Endodermal cell (in vitro differentiated cells): ENCODE measurements at regions not wholly inside any gene's neighbourhood (a gene's known extent, or its start where the extent isn't known, plus 50 kb on each side); places are given as distances from the start of the nearest gene placed in this dataset.

ENCODE experiments used
- DNase-seq: peaks from one replicate; pipeline ENCODE4 v3.0.0-alpha.2; 2017
- H3K27ac ChIP-seq: 2 replicates; pipeline ENCODE4 v1.5.1; 2013; ENCODE audit warnings: mild to moderate bottlenecking, low read depth, low read length, moderate library complexity
- H3K27me3 ChIP-seq: 2 replicates; pipeline ENCODE4 v1.6.1; 2013; ENCODE audit warnings: mild to moderate bottlenecking, low read length, moderate library complexity; ENCODE audit not compliant: insufficient read depth, control insufficient read depth, poor library complexity, severe bottlenecking
- H3K36me3 ChIP-seq: 2 replicates; pipeline ENCODE4 v1.7.0; 2013; ENCODE audit warnings: mild to moderate bottlenecking, low read length, moderate library complexity; ENCODE audit not compliant: control insufficient read depth, insufficient read depth
- H3K4me1 ChIP-seq: one replicate; pipeline ENCODE4 v1.7.0; 2013; ENCODE audit warnings: low read length; ENCODE audit not compliant: control insufficient read depth, insufficient read depth
- H3K4me3 ChIP-seq: 2 replicates; pipeline ENCODE4 v1.5.1; 2013; ENCODE audit warnings: mild to moderate bottlenecking, low read length, moderate library complexity
- H3K9ac ChIP-seq: 2 replicates; pipeline ENCODE4 v1.6.1; 2013; ENCODE audit warnings: mild to moderate bottlenecking, low read length, moderate library complexity; ENCODE audit not compliant: poor library complexity, severe bottlenecking; ENCODE audit errors: extremely low read depth
- H3K9me3 ChIP-seq: 2 replicates; pipeline ENCODE4 v1.6.1; 2013; ENCODE audit warnings: mild to moderate bottlenecking, low read length, moderate library complexity; ENCODE audit not compliant: control insufficient read depth
- H3K27ac Mint-ChIP-seq: 2 replicates; pipeline ENCODE4 v1.8.0; 2020; ENCODE audit warnings: mixed read lengths
- H3K27me3 Mint-ChIP-seq: 2 replicates; pipeline ENCODE4 v1.8.0; 2021; ENCODE audit warnings: mild to moderate bottlenecking, mixed read lengths; ENCODE audit not compliant: insufficient read depth
- H3K36me3 Mint-ChIP-seq: 2 replicates; pipeline ENCODE4 v1.8.0; 2020; ENCODE audit warnings: low read depth, mixed read lengths
- H3K4me1 Mint-ChIP-seq: 2 replicates; pipeline ENCODE4 v1.8.0; 2020; ENCODE audit warnings: mixed read lengths
- H3K4me3 Mint-ChIP-seq: 2 replicates; pipeline ENCODE4 v1.8.0; 2020; ENCODE audit warnings: mild to moderate bottlenecking, moderate library complexity, mixed read lengths
- H3K9me3 Mint-ChIP-seq: 2 replicates; pipeline ENCODE4 v1.8.0; 2020; ENCODE audit warnings: mild to moderate bottlenecking, mixed read lengths
- CTCF ChIP-seq: fragments of 200-600 bp; sonication (generic); conservative IDR thresholded peaks from 2 replicates; pipeline ENCODE4 v1.5.0; 2021; ENCODE audit warnings: antibody characterized with exemption, mild to moderate bottlenecking
- WGBS, 2 experiments: methylation state at CpG; one replicate each; pipeline versions ENCODE4 v1.1.5 to v1.1.7; 2013; ENCODE audit warnings: missing lambda C conversion rate in 2 of 2, mixed read lengths in 1 of 2; ENCODE audit not compliant: insufficient coverage in 1 of 2, insufficient read length in 1 of 2; 5-methylcytosine and 5-hydroxymethylcytosine counted together

- Histone ChIP-seq H3K4me1 (no peaks in the 10 kb centered on the region), H3K27me3 (no peaks in the 10 kb centered on the region), H3K9ac (no peak overlapping the region), H3K9me3 (peaks cover 21% of the 10 kb centered on the region), H3K36me3 (no peaks in the 10 kb centered on the region), H3K4me3 (no peak overlapping the region), H3K27ac (no peak overlapping the region)
- Mint-ChIP-seq H3K36me3 (peaks cover 3% of the 10 kb centered on the region), H3K27me3 (no peaks in the 10 kb centered on the region), H3K27ac (no peak overlapping the region), H3K4me3 (no peak overlapping the region), H3K9me3 (peaks cover 30% of the 10 kb centered on the region), H3K4me1 (no peaks in the 10 kb centered on the region)
- 88 to 89% methylated on average over 2 to 3 of the region's 3 CpGs for WGBS, 2 experiments
- no peak for DNase-seq
- no peak for TF ChIP-seq CTCF
These were observed 147.0 kb upstream of the FMN2 start for GRCh38 chr1:239944666-239945065.

GRCh38 chr1:239947801-239948200, 143.9 kb upstream of the FMN2 start:
- H3K4me1 Mint-ChIP-seq, result no peaks in the 10 kb centered on the region
- peaks cover 20% of the 10 kb centered on the region for H3K9me3 Mint-ChIP-seq
- H3K27ac Mint-ChIP-seq, result no peak overlapping the region
- Histone ChIP-seq H3K27me3 (no peaks in the 10 kb centered on the region), H3K27ac (no peak overlapping the region), H3K4me3 (no peak overlapping the region), H3K9me3 (peaks cover 11% of the 10 kb centered on the region), H3K9ac (no peak overlapping the region), H3K4me1 (no peaks in the 10 kb centered on the region), H3K36me3 (no peaks in the 10 kb centered on the region)
- TF ChIP-seq CTCF, result no peak
- DNase-seq, result no peak
- no peaks in the 10 kb centered on the region for H3K27me3 Mint-ChIP-seq
- no peak overlapping the region for H3K4me3 Mint-ChIP-seq
- peaks cover 3% of the 10 kb centered on the region for H3K36me3 Mint-ChIP-seq
- 100% methylated on average over 2 of the region's 2 CpGs; no CpG with 5 or more reads in 1 of the 2 experiments for WGBS, 2 experiments

- no peaks in the 10 kb centered on the region for H3K36me3 Mint-ChIP-seq
These were observed 140.1 kb upstream of the FMN2 start for GRCh38 chr1:239951511-239952140.

More at GRCh38 chr1:239951511-239952140, 140.1 kb upstream of the FMN2 start:
- Histone ChIP-seq H3K9ac (no peak overlapping the region), H3K9me3 (no peaks in the 10 kb centered on the region), H3K36me3 (no peaks in the 10 kb centered on the region), H3K27ac (no peak overlapping the region), H3K4me1 (no peaks in the 10 kb centered on the region), H3K4me3 (no peak overlapping the region), H3K27me3 (no peaks in the 10 kb centered on the region)
- peak; percentile 90 for TF ChIP-seq CTCF
- Mint-ChIP-seq H3K4me3 (no peak overlapping the region), H3K4me1 (no peaks in the 10 kb centered on the region), H3K9me3 (no peaks in the 10 kb centered on the region), H3K27me3 (no peaks in the 10 kb centered on the region), H3K27ac (no peak overlapping the region)
- WGBS, 2 experiments, result 100% methylated on average over 1 of the region's 3 CpGs; no CpG with 5 or more reads in 1 of the 2 experiments
- DNase-seq, result peak; percentile 87
